HepG2 (cell line): ENCODE measurements at regions not wholly inside any gene's neighbourhood (a gene's known extent, or its start where the extent isn't known, plus 50 kb on each side); places are given as distances from the start of the nearest gene placed in this dataset.

Experiments
- ATAC-seq: fragments of 200-7000 bp; cut with Tn5 transposase; 3 replicates; pipeline ENCODE4 v1.9.1; 2020; ENCODE audit warnings: mild to moderate bottlenecking, moderate library complexity
- BruUV-seq: library from RNA; stranded (reverse); fragments of 400-500 nt; replicated peaks from 2 replicates; lab custom pipeline; 2021; lab: Mats Ljungman, UMichigan
- CTCF ChIA-PET: fragments of 300-600 bp; formaldehyde crosslinking; extraction: SDS; loops from one replicate; lab custom pipeline; 2021; ENCODE audit warnings: low total read pairs, inconsistent platforms, low intra/inter-chr PET ratio; lab: Yijun Ruan, JAX
- POLR2A ChIA-PET: fragments of 350-600 bp; sonication (Branson Sonifier 250); formaldehyde crosslinking; loops from one replicate; lab custom pipeline; 2020; ENCODE audit warnings: antibody characterized with exemption, inconsistent platforms; lab: Yijun Ruan, JAX
- DNase-seq: peaks from one replicate; pipeline ENCODE4 v3.0.0-alpha.2; 2015; ENCODE audit warnings: low spot score
- FAIRE-seq: peaks from 3 replicates; lab custom pipeline; 2011; peaks lifted over from hg19 to GRCh38; lab: Jason Lieb, UNC
- H2AFZ ChIP-seq: one replicate; pipeline ENCODE4 v1.6.1; 2011; ENCODE audit warnings: low read length, inconsistent platforms
- H3K27ac ChIP-seq: fragments of 300-600 bp; 3 replicates; pipeline ENCODE4 v1.8.0; 2011; ENCODE audit warnings: mixed run types, mild to moderate bottlenecking, mixed read lengths, low read length, inconsistent platforms; ENCODE audit not compliant: insufficient read depth; ENCODE audit errors: extremely low read length
- H3K27me3 ChIP-seq, 2 experiments: fragments of 200-600 bp in 1 of 2; 2 replicates in 1 of 2; 3 replicates in 1 of 2; pipeline versions ENCODE4 v1.6.0 to v1.8.0; 2011; ENCODE audit warnings: low read length in 2 of 2, mild to moderate bottlenecking in 2 of 2, moderate library complexity in 2 of 2, inconsistent platforms in 1 of 2; ENCODE audit not compliant: insufficient read depth in 2 of 2, control insufficient read depth in 1 of 2
- H3K36me3 ChIP-seq, 2 experiments: fragments of 200-600 bp in 1 of 2; replicated peaks in 1 of 2; 2 replicates in 1 of 2; 3 replicates in 1 of 2; pipeline versions ENCODE4 v1.5.1 to v1.8.0; 2011; ENCODE audit warnings: low read length in 2 of 2, inconsistent platforms in 1 of 2; ENCODE audit not compliant: insufficient read depth in 2 of 2, control insufficient read depth in 1 of 2
- H3K4me1 ChIP-seq: 2 replicates; pipeline ENCODE4 v1.5.1; 2012; ENCODE audit warnings: low read length, inconsistent platforms; ENCODE audit not compliant: insufficient read depth
- H3K4me2 ChIP-seq: 2 replicates; pipeline ENCODE4 v1.6.0; 2011; ENCODE audit warnings: low read depth, low read length, inconsistent platforms
- H3K4me3 ChIP-seq, 3 experiments: fragments of 200-600 bp in 1 of 3; sonication (generic), shearing (Covaris generic) in 1 of 3; replicated peaks in 1 of 3; 2 replicates each; pipeline ENCODE4 v1.5.1; 2011 to 2016; ENCODE audit warnings: low read length in 3 of 3, inconsistent platforms in 2 of 3, low read depth in 2 of 3, mild to moderate bottlenecking in 2 of 3, control low read depth in 1 of 3, mixed read lengths in 1 of 3; ENCODE audit not compliant: insufficient read depth in 1 of 3
- H3K79me2 ChIP-seq: one replicate; pipeline ENCODE4 v1.6.1; 2011; ENCODE audit warnings: low read length, inconsistent platforms; ENCODE audit not compliant: insufficient read depth
- H3K9ac ChIP-seq: 2 replicates; pipeline ENCODE4 v1.6.0; 2011; ENCODE audit warnings: mild to moderate bottlenecking, low read depth, low read length, inconsistent platforms; ENCODE audit not compliant: insufficient read depth
- H3K9me3 ChIP-seq: 2 replicates; pipeline ENCODE4 v1.5.1; 2012; ENCODE audit warnings: mild to moderate bottlenecking, low read length
- H4K20me1 ChIP-seq: 2 replicates; pipeline ENCODE4 v1.6.0; 2011; ENCODE audit warnings: inconsistent platforms, mild to moderate bottlenecking, low read length, moderate library complexity; ENCODE audit not compliant: insufficient read depth
- CC2D1A ChIP-seq: sonication (generic); formaldehyde crosslinking; IDR thresholded peaks from 2 replicates; pipeline ENCODE4 v1.8.1; 2023; ENCODE audit warnings: mild to moderate bottlenecking, missing genetic modification reagents
- ELK4 ChIP-seq: sonication (generic); formaldehyde crosslinking; IDR thresholded peaks from 2 replicates; pipeline ENCODE4 v1.9.0; 2021; ENCODE audit warnings: missing genetic modification reagents, borderline replicate concordance
- NKX3-1 ChIP-seq: sonication (generic); formaldehyde crosslinking; IDR thresholded peaks from 2 replicates; pipeline ENCODE4 v1.5.0; 2020; ENCODE audit warnings: missing genetic modification reagents
- PHF20 ChIP-seq: sonication (generic); formaldehyde crosslinking; IDR thresholded peaks from 2 replicates; pipeline ENCODE4 v1.5.0; 2020; ENCODE audit warnings: mild to moderate bottlenecking, missing genetic modification reagents
- RBAK ChIP-seq: sonication (generic); formaldehyde crosslinking; IDR thresholded peaks from 2 replicates; pipeline ENCODE4 v1.5.1; 2020; ENCODE audit warnings: mild to moderate bottlenecking, missing genetic modification reagents
- SOX6 ChIP-seq, 2 experiments: fragments of 450-650 bp in 1 of 2; sonication (generic) in 1 of 2; formaldehyde crosslinking in 1 of 2; IDR thresholded peaks; 2 replicates each; pipeline versions ENCODE4 v1.4.0 to v1.6.1; 2017 to 2020; ENCODE audit warnings: antibody characterized with exemption in 1 of 2, mild to moderate bottlenecking in 1 of 2, missing genetic modification reagents in 1 of 2
- SP1 ChIP-seq, 2 experiments: fragments of 450-650 bp in 1 of 2; sonication (generic) in 1 of 2; formaldehyde crosslinking in 1 of 2; IDR thresholded peaks; 2 replicates each; pipeline versions ENCODE4 v1.4.0 to v1.6.1; 2016 to 2020; ENCODE audit warnings: missing genetic modification reagents in 1 of 2
- TEF ChIP-seq: sonication (generic); formaldehyde crosslinking; IDR thresholded peaks from 2 replicates; pipeline ENCODE4 v1.5.0; 2020; ENCODE audit warnings: missing genetic modification reagents
- THRA ChIP-seq: sonication (generic); formaldehyde crosslinking; IDR thresholded peaks from 2 replicates; pipeline ENCODE4 v1.4.0; 2020; ENCODE audit warnings: missing genetic modification reagents, borderline replicate concordance
- ZNF260 ChIP-seq: sonication (generic); formaldehyde crosslinking; IDR thresholded peaks from 2 replicates; pipeline ENCODE4 v1.4.0; 2020; ENCODE audit warnings: missing genetic modification reagents, low read depth, mild to moderate bottlenecking, borderline replicate concordance
- ZNF3 ChIP-seq: IDR thresholded peaks from 2 replicates; pipeline ENCODE4 v1.7.0; 2017; ENCODE audit warnings: inconsistent platforms
- ZNF747 ChIP-seq: sonication (generic); formaldehyde crosslinking; IDR thresholded peaks from 2 replicates; pipeline ENCODE4 v1.8.1; 2023; ENCODE audit warnings: missing genetic modification reagents, mild to moderate bottlenecking, borderline replicate concordance
- WGBS: methylation state at CpG from one replicate; pipeline ENCODE4 v1.1.6; 2017; ENCODE audit warnings: low lambda C conversion rate; 5-methylcytosine and 5-hydroxymethylcytosine counted together
- in situ Hi-C: cut with HindIII; loops from 2 replicates; pipeline ENCODE4 v1.10.0; 2017; ENCODE audit warnings: low pct_unique_long_range_greater_than_20kb; ENCODE audit not compliant: extremely low pct_ligation_motif_present
- intact Hi-C: fragments of 100-400 bp; cut with micrococcal nuclease; formaldehyde crosslinking; loops from one replicate; pipeline ENCODE4 v1.10.0; 2022; ENCODE audit not compliant: unreplicated experiment

- ATAC-seq = no peak
- Histone ChIP-seq H3K27ac (no peak overlapping the region), H3K79me2 (no peaks in the 10 kb centered on the region), H3K4me1 (no peaks in the 10 kb centered on the region), H3K27me3 (no peaks in the 10 kb centered on the region), H3K9ac (no peak overlapping the region), H4K20me1 (no peaks in the 10 kb centered on the region), H3K4me3 (no peak overlapping the region), H3K36me3 (no peaks in the 10 kb centered on the region), H2AFZ (no peak overlapping the region), H3K4me2 (no peak overlapping the region), H3K9me3 (no peaks in the 10 kb centered on the region)
- BruUV-seq = no TSS peak
- no peak for FAIRE-seq
- CTCF ChIA-PET = no interaction called here
- TF ChIP-seq ZNF3 (CRISPR knock-in tag) = no peak
- no peak for TF ChIP-seq PHF20 (CRISPR knock-in tag)
- no peak for TF ChIP-seq SP1 (IDR thresholded peaks at IDR 0.05)
- no peak for TF ChIP-seq SP1 (CRISPR knock-in tag; IDR thresholded peaks at IDR 0.05)
- TF ChIP-seq ZNF260 (CRISPR knock-in tag) = no peak
- no peak for TF ChIP-seq NKX3-1 (CRISPR knock-in tag)
- TF ChIP-seq THRA (CRISPR knock-in tag) = no peak
- no peak for TF ChIP-seq SOX6 (IDR thresholded peaks at IDR 0.05)
- no peak for TF ChIP-seq SOX6 (CRISPR knock-in tag; IDR thresholded peaks at IDR 0.05)
- no peak for DNase-seq
- in situ Hi-C loops = no loop called here
- POLR2A ChIA-PET = no interaction called here
- intact Hi-C loops = no loop called here
Measured at GRCh38 chr18:73156117-73156516, 288.3 kb upstream of the NETO1 start.

GRCh38 chr18:73153271-73153670 is 285.5 kb upstream of the NETO1 start:
- no TSS peak for BruUV-seq
- intact Hi-C loops = no loop called here
- TF ChIP-seq ZNF747 (CRISPR knock-in tag) = no peak
- TF ChIP-seq RBAK (CRISPR knock-in tag) = no peak
- TF ChIP-seq TEF (CRISPR knock-in tag) = no peak
- no peak for TF ChIP-seq ELK4 (CRISPR knock-in tag)
- no peak for TF ChIP-seq CC2D1A (CRISPR knock-in tag)

More at GRCh38 chr18:73153271-73153670, 285.5 kb upstream of the NETO1 start:
- H3K9me3 ChIP-seq = no peaks in the 10 kb centered on the region
- DNase-seq (no peak), ATAC-seq (no peak), FAIRE-seq (no peak)
- no peaks in the 10 kb centered on the region for H4K20me1 ChIP-seq
- no peaks in the 10 kb centered on the region for H3K27me3 ChIP-seq
- H3K27ac ChIP-seq = no peak overlapping the region
- H3K4me3 ChIP-seq = no peak overlapping the region
- H3K9ac ChIP-seq = no peak overlapping the region
- no peak overlapping the region for H3K4me2 ChIP-seq
- H3K79me2 ChIP-seq = no peaks in the 10 kb centered on the region
- no peak overlapping the region for H2AFZ ChIP-seq
- POLR2A ChIA-PET = no interaction called here
- in situ Hi-C loops = no loop called here
- CTCF ChIA-PET = no interaction called here
- no peaks in the 10 kb centered on the region for H3K4me1 ChIP-seq
- WGBS = 3% methylated on average over 2 of the region's 2 CpGs
- H3K36me3 ChIP-seq = no peaks in the 10 kb centered on the region
